Right renal pelvis (tissue), 4 donors: ENCODE measurements at regions not wholly inside any gene's neighbourhood (a gene's known extent, or its start where the extent isn't known, plus 50 kb on each side); places are given as distances from the start of the nearest gene placed in this dataset.
"Not testable (repeated sequence)": the region's sequence is repeated elsewhere in the genome, so short reads cannot be mapped to it uniquely, and the experiment has no call there.

Experiments used
- DNase-seq, 4 donors: peaks; one replicate each; pipeline ENCODE4 v3.0.0-alpha.2; 2013; ENCODE audit warnings: low read depth in 4 of 4, low spot score in 3 of 4, missing footprints in 1 of 4

- no peak for DNase-seq
Observed at GRCh38 chr6:14763139-14763538, 482.7 kb upstream of the JARID2 start.

GRCh38 chr6:14763616-14764015 lies 482.3 kb upstream of the JARID2 start:
- DNase-seq = no peak

- no peak for DNase-seq
Observed at GRCh38 chr6:14765106-14765505, 480.8 kb upstream of the JARID2 start.

- no peak for DNase-seq
Observed at GRCh38 chr6:14765721-14766390, 480.0 kb upstream of the JARID2 start.

- no peak for DNase-seq
Observed at GRCh38 chr6:14766391-14766994, 479.4 kb upstream of the JARID2 start.

GRCh38 chr6:14767226-14767625 lies 478.6 kb upstream of the JARID2 start:
- no peak for DNase-seq

GRCh38 chr6:14770040-14770439 lies 475.8 kb upstream of the JARID2 start:
- no peak for DNase-seq

GRCh38 chr6:14770572-14770971 lies 475.3 kb upstream of the JARID2 start:
- DNase-seq = no peak

GRCh38 chr6:14771016-14771415 lies 474.9 kb upstream of the JARID2 start:
- no peak for DNase-seq

GRCh38 chr6:14772188-14772587 lies 473.7 kb upstream of the JARID2 start:
- DNase-seq = no peak

GRCh38 chr6:14775528-14775927 lies 470.3 kb upstream of the JARID2 start:
- no peak for DNase-seq

GRCh38 chr6:14776307-14776706 lies 469.6 kb upstream of the JARID2 start:
- no peak for DNase-seq

GRCh38 chr6:14781772-14782525 lies 463.9 kb upstream of the JARID2 start:
- no peak for DNase-seq

GRCh38 chr6:14782921-14783464 lies 462.9 kb upstream of the JARID2 start:
- not testable (repeated sequence) for DNase-seq

GRCh38 chr6:14783594-14783993 lies 462.3 kb upstream of the JARID2 start:
- no peak for DNase-seq

- DNase-seq = no peak
Observed at GRCh38 chr6:14784596-14785492, 461.0 kb upstream of the JARID2 start.

- no peak for DNase-seq
Observed at GRCh38 chr6:14785493-14785790, 460.4 kb upstream of the JARID2 start.

GRCh38 chr6:14786008-14786407 lies 459.9 kb upstream of the JARID2 start:
- no peak for DNase-seq

GRCh38 chr6:14786455-14786854 lies 459.4 kb upstream of the JARID2 start:
- DNase-seq = no peak

GRCh38 chr6:14787250-14787649 lies 458.6 kb upstream of the JARID2 start:
- no peak for DNase-seq

- no peak for DNase-seq
Observed at GRCh38 chr6:14787677-14788076, 458.2 kb upstream of the JARID2 start.
